ENCODE measurements at regions not wholly inside any gene's neighbourhood (a gene's known extent, or its start where the extent isn't known, plus 50 kb on each side); places are given as distances from the start of the nearest gene placed in this dataset.

- DNase-seq (ENCODE audit: low read depth): no peak
- TF ChIP-seq CTCF (IDR thresholded peaks at IDR 0.05; ENCODE audit: low read length, missing control alignments): no peak
Observed at GRCh38 chr5:111596705-111597104, 84.4 kb upstream of the STARD4 start.

GRCh38 chr5:111595425-111595824 is 83.1 kb upstream of the STARD4 start:
- no peak for DNase-seq (ENCODE audit: low read depth)
- H3K4me3 ChIP-seq (replicated peaks; ENCODE audit: low read depth, low read length): no peak overlapping the region
- no peak for TF ChIP-seq CTCF (IDR thresholded peaks at IDR 0.05; ENCODE audit: low read length, missing control alignments)

More at GRCh38 chr5:111596705-111597104, 84.4 kb upstream of the STARD4 start:
- no peak overlapping the region for H3K4me3 ChIP-seq (replicated peaks; ENCODE audit: low read depth, low read length)

- H3K4me3 ChIP-seq (replicated peaks; ENCODE audit: low read depth, low read length): no peak overlapping the region
- no peak for TF ChIP-seq CTCF (IDR thresholded peaks at IDR 0.05; ENCODE audit: low read length, missing control alignments)
- no peak for DNase-seq (ENCODE audit: low read depth)
Observed at GRCh38 chr5:111589316-111589715, 77.0 kb upstream of the STARD4 start.

- no peak for DNase-seq (ENCODE audit: low read depth)
- no peak overlapping the region for H3K4me3 ChIP-seq (replicated peaks; ENCODE audit: low read depth, low read length)
- no peak for TF ChIP-seq CTCF (IDR thresholded peaks at IDR 0.05; ENCODE audit: low read length, missing control alignments)
Observed at GRCh38 chr5:111587728-111588127, 75.4 kb upstream of the STARD4 start.

- no peak for DNase-seq (ENCODE audit: low read depth)
- TF ChIP-seq CTCF (IDR thresholded peaks at IDR 0.05; ENCODE audit: low read length, missing control alignments): no peak
Observed at GRCh38 chr5:111585946-111586345, 73.6 kb upstream of the STARD4 start.

GRCh38 chr5:111585291-111585690 is 73.0 kb upstream of the STARD4 start:
- no peak for TF ChIP-seq CTCF (IDR thresholded peaks at IDR 0.05; ENCODE audit: low read length, missing control alignments)
- H3K4me3 ChIP-seq (replicated peaks; ENCODE audit: low read depth, low read length): no peak overlapping the region
- DNase-seq (ENCODE audit: low read depth): no peak

More at GRCh38 chr5:111585946-111586345, 73.6 kb upstream of the STARD4 start:
- H3K4me3 ChIP-seq (replicated peaks; ENCODE audit: low read depth, low read length): no peak overlapping the region

GRCh38 chr5:111584651-111585050 is 72.3 kb upstream of the STARD4 start:
- peak; percentile 72 for DNase-seq (ENCODE audit: low read depth)
- H3K4me3 ChIP-seq (replicated peaks; ENCODE audit: low read depth, low read length): no peak overlapping the region
- no peak for TF ChIP-seq CTCF (IDR thresholded peaks at IDR 0.05; ENCODE audit: low read length, missing control alignments)
